PC-9 (cell line): ENCODE measurements at regions not wholly inside any gene's neighbourhood (a gene's known extent, or its start where the extent isn't known, plus 50 kb on each side); places are given as distances from the start of the nearest gene placed in this dataset.

Source experiments
- CTCF ChIP-seq: fragments of 200-600 bp; sonication (generic); conservative IDR thresholded peaks from 2 replicates; pipeline ENCODE4 v1.6.1; 2017; ENCODE audit warnings: mixed run types, antibody characterized with exemption, mild to moderate bottlenecking, moderate library complexity
- EZH2 ChIP-seq: fragments of 200-600 bp; sonication (generic); IDR thresholded peaks from 2 replicates; pipeline ENCODE4 v1.8.0; 2017; ENCODE audit warnings: antibody characterized with exemption, low read depth

- TF ChIP-seq CTCF (no peak), EZH2 (no peak)
Measured at GRCh38 chr5:98461485-98461884, 312.0 kb upstream of the RGMB start.
